HepG2 (cell line): ENCODE measurements at regions not wholly inside any gene's neighbourhood (a gene's known extent, or its start where the extent isn't known, plus 50 kb on each side); places are given as distances from the start of the nearest gene placed in this dataset.

Experiments used
- CCAR2 ChIP-seq: fragments of 200-400 bp; formaldehyde crosslinking; optimal IDR thresholded peaks from 2 replicates; pipeline ENCODE3; 2018; ENCODE audit warnings: low read depth, mild to moderate bottlenecking, low read length, moderate library complexity
- CHD2 ChIP-seq: IDR thresholded peaks from 2 replicates; pipeline ENCODE4 v1.6.1; 2011; ENCODE audit warnings: low read depth, low read length, improper control_type of control experiment
- EEA1 ChIP-seq: sonication (generic); formaldehyde crosslinking; IDR thresholded peaks from 2 replicates; pipeline ENCODE4 v1.5.1; 2020; ENCODE audit warnings: mild to moderate bottlenecking, missing genetic modification reagents, borderline replicate concordance
- FOXA3 ChIP-seq: IDR thresholded peaks from 2 replicates; pipeline ENCODE4 v1.6.1; 2016; ENCODE audit warnings: missing genetic modification reagents, missing compliant biosample characterization
- GATAD2A ChIP-seq: IDR thresholded peaks from 2 replicates; pipeline ENCODE4 v1.6.1; 2016
- KAT8 ChIP-seq: IDR thresholded peaks from 2 replicates; pipeline ENCODE4 v1.6.1; 2016; ENCODE audit warnings: missing genetic modification reagents, missing compliant biosample characterization
- MXD4 ChIP-seq: IDR thresholded peaks from 2 replicates; pipeline ENCODE4 v1.6.1; 2016; ENCODE audit warnings: mild to moderate bottlenecking, missing biosample characterization, missing genetic modification reagents
- NR2F1 ChIP-seq, 2 experiments: fragments of 450-650 bp in 1 of 2; formaldehyde crosslinking in 1 of 2; IDR thresholded peaks; 2 replicates each; pipeline versions ENCODE4 v1.5.0 to v1.6.1; 2016 to 2020; ENCODE audit warnings: mild to moderate bottlenecking in 1 of 2, missing compliant biosample characterization in 1 of 2, missing genetic modification reagents in 1 of 2, moderate library complexity in 1 of 2
- SMC3 ChIP-seq: IDR thresholded peaks from 2 replicates; pipeline ENCODE4 v1.6.1; 2011; ENCODE audit warnings: low read length, improper control_type of control experiment
- SOX6 ChIP-seq, 2 experiments: fragments of 450-650 bp in 1 of 2; sonication (generic) in 1 of 2; formaldehyde crosslinking in 1 of 2; IDR thresholded peaks; 2 replicates each; pipeline versions ENCODE4 v1.4.0 to v1.6.1; 2017 to 2020; ENCODE audit warnings: antibody characterized with exemption in 1 of 2, mild to moderate bottlenecking in 1 of 2, missing genetic modification reagents in 1 of 2
- ZBTB7B ChIP-seq: sonication (generic); formaldehyde crosslinking; IDR thresholded peaks from 2 replicates; pipeline ENCODE4 v1.4.0; 2020; ENCODE audit warnings: missing genetic modification reagents
- ZNF335 ChIP-seq: sonication (generic); formaldehyde crosslinking; IDR thresholded peaks from 2 replicates; pipeline ENCODE4 v1.4.0; 2020; ENCODE audit warnings: missing genetic modification reagents
- ZNF619 ChIP-seq: sonication (generic); formaldehyde crosslinking; IDR thresholded peaks from 2 replicates; pipeline ENCODE4 v1.4.0; 2020; ENCODE audit warnings: mild to moderate bottlenecking, missing genetic modification reagents
- ZNF777 ChIP-seq: sonication (generic); formaldehyde crosslinking; IDR thresholded peaks from 2 replicates; pipeline ENCODE4 v1.4.0; 2020; ENCODE audit warnings: missing genetic modification reagents
- TF ChIP-seq, protein P1 (sequence below): sonication (generic); formaldehyde crosslinking; IDR thresholded peaks from 2 replicates; pipeline ENCODE4 v1.5.1; 2020; ENCODE audit warnings: mild to moderate bottlenecking, missing genetic modification reagents, borderline replicate concordance
- TF ChIP-seq, protein P2 (sequence below): IDR thresholded peaks from 2 replicates; pipeline ENCODE4 v1.6.1; 2016; ENCODE audit warnings: low read depth, control low read depth
- TF ChIP-seq, protein P3 (sequence below): IDR thresholded peaks from 2 replicates; pipeline ENCODE4 v1.6.1; 2016; ENCODE audit warnings: missing compliant biosample characterization, missing genetic modification reagents, borderline replicate concordance
- TF ChIP-seq, protein P4 (sequence below): sonication (generic); formaldehyde crosslinking; IDR thresholded peaks from 2 replicates; pipeline ENCODE4 v1.8.1; 2023; ENCODE audit warnings: missing genetic modification reagents, mild to moderate bottlenecking, borderline replicate concordance
- TF ChIP-seq, protein P5 (sequence below): sonication (generic); formaldehyde crosslinking; IDR thresholded peaks from 2 replicates; pipeline ENCODE4 v1.9.0; 2022; ENCODE audit warnings: low read depth, missing genetic modification reagents
- TF ChIP-seq, protein P6 (sequence below): sonication (generic); formaldehyde crosslinking; IDR thresholded peaks from 2 replicates; pipeline ENCODE4 v1.4.0; 2020; ENCODE audit warnings: missing genetic modification reagents

DNA sequence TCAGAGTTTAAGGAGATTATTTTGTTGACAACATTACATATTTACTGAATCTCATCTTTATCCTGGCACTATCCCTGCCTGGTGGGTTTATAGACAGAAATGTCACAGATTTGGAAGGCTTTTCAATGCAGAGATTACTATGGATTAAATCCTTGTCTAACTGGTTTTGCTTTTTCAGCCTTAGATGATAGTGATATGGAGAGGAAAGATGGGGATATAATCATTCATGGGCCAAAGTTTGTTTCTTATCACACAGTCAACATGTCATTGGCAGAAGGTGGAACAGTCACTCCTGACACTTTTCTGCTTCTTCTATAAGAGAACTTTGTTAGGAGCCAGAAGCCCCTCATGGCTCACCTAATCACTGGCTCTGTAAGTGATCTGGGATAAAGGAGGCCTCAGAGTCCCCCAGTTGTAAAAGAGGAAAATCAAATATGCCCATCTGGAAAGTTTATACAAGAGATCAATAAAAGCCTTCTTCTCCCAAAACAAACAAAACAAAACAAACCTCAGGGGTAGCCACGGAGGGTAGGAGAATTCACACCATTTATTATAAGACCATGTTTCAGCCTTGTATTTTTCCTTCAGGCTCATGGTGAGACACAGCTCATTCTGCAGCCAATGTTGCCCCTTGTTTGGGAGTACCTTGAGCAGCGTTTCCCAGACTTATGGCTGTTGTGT, 101.2 kb downstream of the PCSK1 start (continued):
- TF ChIP-seq ZNF777 (no peak), CHD2 (no peak), GATAD2A (CRISPR knock-in tag) (peak; percentile 43; the same call in 1 of the 2 replicates), MXD4 (CRISPR knock-in tag) (no peak), ZNF335 (CRISPR knock-in tag) (no peak), SOX6 (IDR thresholded peaks at IDR 0.05) (no peak), SOX6 (CRISPR knock-in tag; IDR thresholded peaks at IDR 0.05) (peak; percentile 50), ZNF619 (CRISPR knock-in tag) (no peak), KAT8 (no peak), CCAR2 (no peak), EEA1 (CRISPR knock-in tag) (no peak), SMC3 (no peak), NR2F1 (CRISPR knock-in tag; IDR thresholded peaks at IDR 0.05) (no peak), FOXA3 (CRISPR knock-in tag) (0 out of 2 replicates have a peak, but pooled peaks have one; percentile 22), ZBTB7B (CRISPR knock-in tag) (peak; percentile 43; the same call in 1 of the 2 replicates)
- TF ChIP-seq, protein P1, sequence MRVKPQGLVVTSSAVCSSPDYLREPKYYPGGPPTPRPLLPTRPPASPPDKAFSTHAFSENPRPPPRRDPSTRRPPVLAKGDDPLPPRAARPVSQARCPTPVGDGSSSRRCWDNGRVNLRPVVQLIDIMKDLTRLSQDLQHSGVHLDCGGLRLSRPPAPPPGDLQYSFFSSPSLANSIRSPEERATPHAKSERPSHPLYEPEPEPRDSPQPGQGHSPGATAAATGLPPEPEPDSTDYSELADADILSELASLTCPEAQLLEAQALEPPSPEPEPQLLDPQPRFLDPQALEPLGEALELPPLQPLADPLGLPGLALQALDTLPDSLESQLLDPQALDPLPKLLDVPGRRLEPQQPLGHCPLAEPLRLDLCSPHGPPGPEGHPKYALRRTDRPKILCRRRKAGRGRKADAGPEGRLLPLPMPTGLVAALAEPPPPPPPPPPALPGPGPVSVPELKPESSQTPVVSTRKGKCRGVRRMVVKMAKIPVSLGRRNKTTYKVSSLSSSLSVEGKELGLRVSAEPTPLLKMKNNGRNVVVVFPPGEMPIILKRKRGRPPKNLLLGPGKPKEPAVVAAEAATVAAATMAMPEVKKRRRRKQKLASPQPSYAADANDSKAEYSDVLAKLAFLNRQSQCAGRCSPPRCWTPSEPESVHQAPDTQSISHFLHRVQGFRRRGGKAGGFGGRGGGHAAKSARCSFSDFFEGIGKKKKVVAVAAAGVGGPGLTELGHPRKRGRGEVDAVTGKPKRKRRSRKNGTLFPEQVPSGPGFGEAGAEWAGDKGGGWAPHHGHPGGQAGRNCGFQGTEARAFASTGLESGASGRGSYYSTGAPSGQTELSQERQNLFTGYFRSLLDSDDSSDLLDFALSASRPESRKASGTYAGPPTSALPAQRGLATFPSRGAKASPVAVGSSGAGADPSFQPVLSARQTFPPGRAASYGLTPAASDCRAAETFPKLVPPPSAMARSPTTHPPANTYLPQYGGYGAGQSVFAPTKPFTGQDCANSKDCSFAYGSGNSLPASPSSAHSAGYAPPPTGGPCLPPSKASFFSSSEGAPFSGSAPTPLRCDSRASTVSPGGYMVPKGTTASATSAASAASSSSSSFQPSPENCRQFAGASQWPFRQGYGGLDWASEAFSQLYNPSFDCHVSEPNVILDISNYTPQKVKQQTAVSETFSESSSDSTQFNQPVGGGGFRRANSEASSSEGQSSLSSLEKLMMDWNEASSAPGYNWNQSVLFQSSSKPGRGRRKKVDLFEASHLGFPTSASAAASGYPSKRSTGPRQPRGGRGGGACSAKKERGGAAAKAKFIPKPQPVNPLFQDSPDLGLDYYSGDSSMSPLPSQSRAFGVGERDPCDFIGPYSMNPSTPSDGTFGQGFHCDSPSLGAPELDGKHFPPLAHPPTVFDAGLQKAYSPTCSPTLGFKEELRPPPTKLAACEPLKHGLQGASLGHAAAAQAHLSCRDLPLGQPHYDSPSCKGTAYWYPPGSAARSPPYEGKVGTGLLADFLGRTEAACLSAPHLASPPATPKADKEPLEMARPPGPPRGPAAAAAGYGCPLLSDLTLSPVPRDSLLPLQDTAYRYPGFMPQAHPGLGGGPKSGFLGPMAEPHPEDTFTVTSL (CRISPR knock-in tag) = peak; percentile 37; the same call in 1 of the 2 replicates
- TF ChIP-seq, protein P2, sequence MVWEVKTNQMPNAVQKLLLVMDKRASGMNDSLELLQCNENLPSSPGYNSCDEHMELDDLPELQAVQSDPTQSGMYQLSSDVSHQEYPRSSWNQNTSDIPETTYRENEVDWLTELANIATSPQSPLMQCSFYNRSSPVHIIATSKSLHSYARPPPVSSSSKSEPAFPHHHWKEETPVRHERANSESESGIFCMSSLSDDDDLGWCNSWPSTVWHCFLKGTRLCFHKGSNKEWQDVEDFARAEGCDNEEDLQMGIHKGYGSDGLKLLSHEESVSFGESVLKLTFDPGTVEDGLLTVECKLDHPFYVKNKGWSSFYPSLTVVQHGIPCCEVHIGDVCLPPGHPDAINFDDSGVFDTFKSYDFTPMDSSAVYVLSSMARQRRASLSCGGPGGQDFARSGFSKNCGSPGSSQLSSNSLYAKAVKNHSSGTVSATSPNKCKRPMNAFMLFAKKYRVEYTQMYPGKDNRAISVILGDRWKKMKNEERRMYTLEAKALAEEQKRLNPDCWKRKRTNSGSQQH (CRISPR knock-in tag) = no peak
- TF ChIP-seq, protein P3, sequence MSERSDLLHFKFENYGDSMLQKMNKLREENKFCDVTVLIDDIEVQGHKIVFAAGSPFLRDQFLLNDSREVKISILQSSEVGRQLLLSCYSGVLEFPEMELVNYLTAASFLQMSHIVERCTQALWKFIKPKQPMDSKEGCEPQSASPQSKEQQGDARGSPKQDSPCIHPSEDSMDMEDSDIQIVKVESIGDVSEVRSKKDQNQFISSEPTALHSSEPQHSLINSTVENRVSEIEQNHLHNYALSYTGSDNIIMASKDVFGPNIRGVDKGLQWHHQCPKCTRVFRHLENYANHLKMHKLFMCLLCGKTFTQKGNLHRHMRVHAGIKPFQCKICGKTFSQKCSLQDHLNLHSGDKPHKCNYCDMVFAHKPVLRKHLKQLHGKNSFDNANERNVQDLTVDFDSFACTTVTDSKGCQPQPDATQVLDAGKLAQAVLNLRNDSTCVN (CRISPR knock-in tag) = no peak
- TF ChIP-seq, protein P4, sequence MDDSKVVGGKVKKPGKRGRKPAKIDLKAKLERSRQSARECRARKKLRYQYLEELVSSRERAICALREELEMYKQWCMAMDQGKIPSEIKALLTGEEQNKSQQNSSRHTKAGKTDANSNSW = no peak
- TF ChIP-seq, protein P5, sequence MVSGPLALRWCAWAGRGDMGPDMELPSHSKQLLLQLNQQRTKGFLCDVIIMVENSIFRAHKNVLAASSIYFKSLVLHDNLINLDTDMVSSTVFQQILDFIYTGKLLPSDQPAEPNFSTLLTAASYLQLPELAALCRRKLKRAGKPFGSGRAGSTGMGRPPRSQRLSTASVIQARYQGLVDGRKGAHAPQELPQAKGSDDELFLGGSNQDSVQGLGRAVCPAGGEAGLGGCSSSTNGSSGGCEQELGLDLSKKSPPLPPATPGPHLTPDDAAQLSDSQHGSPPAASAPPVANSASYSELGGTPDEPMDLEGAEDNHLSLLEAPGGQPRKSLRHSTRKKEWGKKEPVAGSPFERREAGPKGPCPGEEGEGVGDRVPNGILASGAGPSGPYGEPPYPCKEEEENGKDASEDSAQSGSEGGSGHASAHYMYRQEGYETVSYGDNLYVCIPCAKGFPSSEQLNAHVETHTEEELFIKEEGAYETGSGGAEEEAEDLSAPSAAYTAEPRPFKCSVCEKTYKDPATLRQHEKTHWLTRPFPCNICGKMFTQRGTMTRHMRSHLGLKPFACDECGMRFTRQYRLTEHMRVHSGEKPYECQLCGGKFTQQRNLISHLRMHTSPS = no peak
- TF ChIP-seq, protein P6, sequence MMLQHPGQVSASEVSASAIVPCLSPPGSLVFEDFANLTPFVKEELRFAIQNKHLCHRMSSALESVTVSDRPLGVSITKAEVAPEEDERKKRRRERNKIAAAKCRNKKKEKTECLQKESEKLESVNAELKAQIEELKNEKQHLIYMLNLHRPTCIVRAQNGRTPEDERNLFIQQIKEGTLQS = no peak
